ENCODE measurements at regions not wholly inside any gene's neighbourhood (a gene's known extent, or its start where the extent isn't known, plus 50 kb on each side); places are given as distances from the start of the nearest gene placed in this dataset.

GRCh38 chr1:112092656-112093371 is 103.3 kb upstream of the KCND3 start:
- no peak overlapping the region for H3K27ac ChIP-seq
- no peaks in the 10 kb centered on the region for H3K36me3 ChIP-seq
- peaks cover 2% of the 10 kb centered on the region for H3K27me3 ChIP-seq (replicated peaks; ENCODE audit: insufficient read depth)
- intact Hi-C loops (cut with DNase I), result no loop called here
- no peaks in the 10 kb centered on the region for H3K4me1 ChIP-seq (replicated peaks)
- DNase-seq (ENCODE audit: low spot score), result no peak
- no peak overlapping the region for H3K4me3 ChIP-seq
- no peaks in the 10 kb centered on the region for H3K9me3 ChIP-seq
- TF ChIP-seq POLR2AphosphoS5 (IDR thresholded peaks at IDR 0.05) (no peak), POLR2A (IDR thresholded peaks at IDR 0.05) (no peak)
- TF ChIP-seq, protein P1, sequence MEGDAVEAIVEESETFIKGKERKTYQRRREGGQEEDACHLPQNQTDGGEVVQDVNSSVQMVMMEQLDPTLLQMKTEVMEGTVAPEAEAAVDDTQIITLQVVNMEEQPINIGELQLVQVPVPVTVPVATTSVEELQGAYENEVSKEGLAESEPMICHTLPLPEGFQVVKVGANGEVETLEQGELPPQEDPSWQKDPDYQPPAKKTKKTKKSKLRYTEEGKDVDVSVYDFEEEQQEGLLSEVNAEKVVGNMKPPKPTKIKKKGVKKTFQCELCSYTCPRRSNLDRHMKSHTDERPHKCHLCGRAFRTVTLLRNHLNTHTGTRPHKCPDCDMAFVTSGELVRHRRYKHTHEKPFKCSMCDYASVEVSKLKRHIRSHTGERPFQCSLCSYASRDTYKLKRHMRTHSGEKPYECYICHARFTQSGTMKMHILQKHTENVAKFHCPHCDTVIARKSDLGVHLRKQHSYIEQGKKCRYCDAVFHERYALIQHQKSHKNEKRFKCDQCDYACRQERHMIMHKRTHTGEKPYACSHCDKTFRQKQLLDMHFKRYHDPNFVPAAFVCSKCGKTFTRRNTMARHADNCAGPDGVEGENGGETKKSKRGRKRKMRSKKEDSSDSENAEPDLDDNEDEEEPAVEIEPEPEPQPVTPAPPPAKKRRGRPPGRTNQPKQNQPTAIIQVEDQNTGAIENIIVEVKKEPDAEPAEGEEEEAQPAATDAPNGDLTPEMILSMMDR (IDR thresholded peaks at IDR 0.05), result no peak
- 35% methylated on average over 7 of the region's 7 CpGs for WGBS

- intact Hi-C loops (cut with DNase I), result no loop called here
- H3K27me3 ChIP-seq (replicated peaks; ENCODE audit: insufficient read depth), result peaks cover 2% of the 10 kb centered on the region
- no peak overlapping the region for H3K27ac ChIP-seq
- WGBS, result 15% methylated on average over 1 of the region's 1 CpG
- TF ChIP-seq POLR2AphosphoS5 (IDR thresholded peaks at IDR 0.05), result no peak
- no peak for TF ChIP-seq POLR2A (IDR thresholded peaks at IDR 0.05)
- TF ChIP-seq, protein P1 (IDR thresholded peaks at IDR 0.05), result no peak
- H3K4me1 ChIP-seq (replicated peaks), result no peaks in the 10 kb centered on the region
- no peaks in the 10 kb centered on the region for H3K9me3 ChIP-seq
- no peak overlapping the region for H3K4me3 ChIP-seq
- H3K36me3 ChIP-seq, result no peaks in the 10 kb centered on the region
- no peak for DNase-seq (ENCODE audit: low spot score)
Measured at GRCh38 chr1:112093372-112093694, 103.9 kb upstream of the KCND3 start.

DNA sequence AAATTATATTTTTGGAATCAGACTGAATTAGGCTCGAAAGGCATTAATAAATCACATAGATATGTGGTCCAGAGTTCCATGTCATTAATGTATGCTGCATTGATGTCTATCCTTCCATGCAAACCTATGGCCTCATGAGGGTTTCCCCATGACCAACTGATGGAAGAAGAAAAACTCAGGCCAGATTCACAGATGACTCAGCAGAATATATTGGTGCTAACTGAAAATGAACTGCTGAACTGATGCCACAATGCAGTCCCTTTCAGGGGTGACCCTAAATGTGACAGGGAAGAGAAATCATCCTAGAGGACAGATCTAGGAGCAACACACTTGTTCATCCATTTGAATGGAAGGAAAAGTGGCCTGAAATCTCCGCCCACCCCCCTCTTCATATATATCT is 110.5 kb upstream of the KCND3 start:
- Histone ChIP-seq H3K36me3 (no peaks in the 10 kb centered on the region), H3K4me3 (no peak overlapping the region), H3K4me1 (replicated peaks) (no peaks in the 10 kb centered on the region), H3K27me3 (replicated peaks; ENCODE audit: insufficient read depth) (no peaks in the 10 kb centered on the region), H3K9me3 (no peaks in the 10 kb centered on the region), H3K27ac (no peak overlapping the region)
- no peak for TF ChIP-seq POLR2AphosphoS5 (IDR thresholded peaks at IDR 0.05)
- no peak for TF ChIP-seq POLR2A (IDR thresholded peaks at IDR 0.05)
- TF ChIP-seq, protein P1 (IDR thresholded peaks at IDR 0.05), result no peak
- 83% methylated on average over 2 of the region's 2 CpGs for WGBS
- intact Hi-C loops (cut with DNase I), result no loop called here
- no peak for DNase-seq (ENCODE audit: low spot score)

- H3K36me3 ChIP-seq, result no peaks in the 10 kb centered on the region
- DNase-seq (ENCODE audit: low spot score), result no peak
- TF ChIP-seq, protein P1 (IDR thresholded peaks at IDR 0.05), result no peak
- TF ChIP-seq POLR2AphosphoS5 (IDR thresholded peaks at IDR 0.05) (no peak), POLR2A (IDR thresholded peaks at IDR 0.05) (no peak)
- H3K4me1 ChIP-seq (replicated peaks), result no peaks in the 10 kb centered on the region
- no peaks in the 10 kb centered on the region for H3K9me3 ChIP-seq
- H3K27ac ChIP-seq, result no peak overlapping the region
- WGBS, result 96% methylated on average over 1 of the region's 1 CpG
- intact Hi-C loops (cut with DNase I), result no loop called here
- no peaks in the 10 kb centered on the region for H3K27me3 ChIP-seq (replicated peaks; ENCODE audit: insufficient read depth)
- H3K4me3 ChIP-seq, result no peak overlapping the region
Measured at GRCh38 chr1:112105557-112105956, 116.1 kb upstream of the KCND3 start.

GRCh38 chr1:112110031-112110430 is 120.6 kb upstream of the KCND3 start:
- TF ChIP-seq, protein P1 (IDR thresholded peaks at IDR 0.05), result no peak
- no peak for TF ChIP-seq POLR2A (IDR thresholded peaks at IDR 0.05)
- TF ChIP-seq POLR2AphosphoS5 (IDR thresholded peaks at IDR 0.05), result no peak
- no peak overlapping the region for H3K4me3 ChIP-seq
- peak; percentile 10 for DNase-seq (ENCODE audit: low spot score)
- no peaks in the 10 kb centered on the region for H3K36me3 ChIP-seq
- no peak overlapping the region for H3K27ac ChIP-seq
- H3K9me3 ChIP-seq, result no peaks in the 10 kb centered on the region
- H3K27me3 ChIP-seq (replicated peaks; ENCODE audit: insufficient read depth), result no peaks in the 10 kb centered on the region
- no peaks in the 10 kb centered on the region for H3K4me1 ChIP-seq (replicated peaks)
- intact Hi-C loops (cut with DNase I), result no loop called here
- 30% methylated on average over 3 of the region's 3 CpGs for WGBS

Data from prostate gland (tissue), 2 donors.